Fibroblast of skin of back (primary cell): ENCODE measurements at regions not wholly inside any gene's neighbourhood (a gene's known extent, or its start where the extent isn't known, plus 50 kb on each side); places are given as distances from the start of the nearest gene placed in this dataset.

Source experiments
- DNase-seq: peaks from one replicate; pipeline ENCODE4 v3.0.0-alpha.2; 2013

- no peak for DNase-seq
These were observed 199.4 kb upstream of the NAV2 start for GRCh38 chr11:19513253-19513652.

- no peak for DNase-seq
These were observed 200.0 kb upstream of the NAV2 start for GRCh38 chr11:19512618-19513017.

- no peak for DNase-seq
These were observed 201.0 kb upstream of the NAV2 start for GRCh38 chr11:19511413-19512183.

- DNase-seq: no peak
These were observed 201.6 kb upstream of the NAV2 start for GRCh38 chr11:19511066-19511412.

GRCh38 chr11:19510468-19510867 lies 202.2 kb upstream of the NAV2 start:
- DNase-seq: no peak

- no peak for DNase-seq
These were observed 203.4 kb upstream of the NAV2 start for GRCh38 chr11:19509215-19509614.

GRCh38 chr11:19508165-19508564 lies 204.5 kb upstream of the NAV2 start:
- peak; percentile 9 for DNase-seq

- no peak for DNase-seq
These were observed 205.7 kb upstream of the NAV2 start for GRCh38 chr11:19506816-19507486.

GRCh38 chr11:19502691-19503253 lies 209.9 kb upstream of the NAV2 start:
- DNase-seq: no peak

GRCh38 chr11:19501631-19502030 lies 211.0 kb upstream of the NAV2 start:
- no peak for DNase-seq

GRCh38 chr11:19499999-19500398 lies 212.6 kb upstream of the NAV2 start:
- DNase-seq: peak; percentile 73

- DNase-seq: peak; percentile 70
These were observed 213.5 kb upstream of the NAV2 start for GRCh38 chr11:19499026-19499669.

- no peak for DNase-seq
These were observed 219.0 kb upstream of the NAV2 start for GRCh38 chr11:19493446-19494213.

- no peak for DNase-seq
These were observed 230.1 kb upstream of the NAV2 start for GRCh38 chr11:19482319-19483100.

- DNase-seq: no peak
These were observed 232.1 kb upstream of the NAV2 start for GRCh38 chr11:19480540-19480939.

- no peak for DNase-seq
These were observed 233.7 kb upstream of the NAV2 start for GRCh38 chr11:19478891-19479290.

- DNase-seq: no peak
These were observed 234.4 kb upstream of the E2F8 start for GRCh38 chr11:19474954-19475721.

- no peak for DNase-seq
These were observed 233.5 kb upstream of the E2F8 start for GRCh38 chr11:19474211-19474610.

GRCh38 chr11:19472679-19473078 lies 231.9 kb upstream of the E2F8 start:
- DNase-seq: no peak

GRCh38 chr11:19467904-19468303 lies 227.2 kb upstream of the E2F8 start:
- DNase-seq: no peak

- DNase-seq: no peak
These were observed 225.6 kb upstream of the E2F8 start for GRCh38 chr11:19466314-19466713.
